HG02885 (cell line): ENCODE measurements at regions not wholly inside any gene's neighbourhood (a gene's known extent, or its start where the extent isn't known, plus 50 kb on each side); places are given as distances from the start of the nearest gene placed in this dataset.

Experiments
- ATAC-seq: cut with Tn5 transposase; IDR thresholded peaks from one replicate; pipeline ENCODE4 v1.9.1; 2021; ENCODE audit warnings: mild to moderate bottlenecking; ENCODE audit not compliant: unreplicated experiment, poor library complexity

GRCh38 chr16:18060351-18060750, 276.2 kb downstream of the NPIPA8 start:
- ATAC-seq = no peak

- ATAC-seq = no peak
Observed at GRCh38 chr16:18059577-18059976, 277.0 kb downstream of the NPIPA8 start.

GRCh38 chr16:18059089-18059488, 277.4 kb downstream of the NPIPA8 start:
- no peak for ATAC-seq

- ATAC-seq = no peak
Observed at GRCh38 chr16:18055411-18055916, 281.1 kb downstream of the NPIPA8 start.

- no peak for ATAC-seq
Observed at GRCh38 chr16:18050777-18051176, 285.8 kb downstream of the NPIPA8 start.

GRCh38 chr16:18050234-18050633, 286.3 kb downstream of the NPIPA8 start:
- ATAC-seq = no peak

GRCh38 chr16:18049547-18050133, 286.9 kb downstream of the NPIPA8 start:
- ATAC-seq = no peak

- no peak for ATAC-seq
Observed at GRCh38 chr16:18048853-18049546, 287.5 kb downstream of the NPIPA8 start.

GRCh38 chr16:18047761-18048160, 288.8 kb downstream of the NPIPA8 start:
- ATAC-seq = no peak

GRCh38 chr16:18045356-18045755, 291.2 kb downstream of the NPIPA8 start:
- no peak for ATAC-seq

- ATAC-seq = no peak
Observed at GRCh38 chr16:18041864-18042834, 294.4 kb downstream of the NPIPA8 start.

- ATAC-seq = no peak
Observed at GRCh38 chr16:18039931-18040330, 296.6 kb downstream of the NPIPA8 start.

GRCh38 chr16:18037051-18037450, 299.5 kb downstream of the NPIPA8 start:
- no peak for ATAC-seq

GRCh38 chr16:18024611-18025010, 311.9 kb downstream of the NPIPA8 start:
- ATAC-seq = no peak

- no peak for ATAC-seq
Observed at GRCh38 chr16:18018376-18018775, 318.2 kb downstream of the NPIPA8 start.

GRCh38 chr16:18013863-18014262, 322.7 kb downstream of the NPIPA8 start:
- ATAC-seq = no peak

- no peak for ATAC-seq
Observed at GRCh38 chr16:18008356-18008755, 328.2 kb downstream of the NPIPA8 start.

GRCh38 chr16:18003033-18003432, 333.5 kb downstream of the NPIPA8 start:
- ATAC-seq = no peak

GRCh38 chr16:17998996-17999395, 337.5 kb downstream of the NPIPA8 start:
- no peak for ATAC-seq

GRCh38 chr16:17998550-17998949, 338.0 kb downstream of the NPIPA8 start:
- no peak for ATAC-seq

- ATAC-seq = no peak
Observed at GRCh38 chr16:17994027-17994426, 342.5 kb downstream of the NPIPA8 start.
